Astrocyte of the spinal cord (primary cell): ENCODE measurements at regions not wholly inside any gene's neighbourhood (a gene's known extent, or its start where the extent isn't known, plus 50 kb on each side); places are given as distances from the start of the nearest gene placed in this dataset.

Source experiments
- DNase-seq: peaks from one replicate; pipeline ENCODE4 v3.0.0; 2011; ENCODE audit warnings: low read depth, low spot score
- H3K4me3 ChIP-seq: 2 replicates; pipeline ENCODE4 v1.5.1; 2011; ENCODE audit warnings: low read depth, mild to moderate bottlenecking, low read length, moderate library complexity
- CTCF ChIP-seq: IDR thresholded peaks from 2 replicates; pipeline ENCODE4 v1.5.1; 2012; ENCODE audit warnings: low read depth, mild to moderate bottlenecking, low read length, inconsistent platforms
- in situ Hi-C: cut with HindIII; loops from 2 replicates; pipeline ENCODE4 v1.10.0; 2017; ENCODE audit warnings: low sequenced_read_pairs

- no peak for TF ChIP-seq CTCF
- H3K4me3 ChIP-seq, result no peak overlapping the region
- in situ Hi-C loops, result no loop called here
- no peak for DNase-seq
Measured at GRCh38 chr1:88060750-88061491, 623.2 kb upstream of the PKN2 start.

- DNase-seq, result peak; percentile 58
Measured at GRCh38 chr1:88061492-88062177, 622.4 kb upstream of the PKN2 start.

GRCh38 chr1:88062650-88063153 lies 621.4 kb upstream of the PKN2 start:
- no peak for TF ChIP-seq CTCF
- no peak for DNase-seq
- H3K4me3 ChIP-seq, result no peak overlapping the region
- in situ Hi-C loops, result no loop called here

More at GRCh38 chr1:88061492-88062177, 622.4 kb upstream of the PKN2 start:
- in situ Hi-C loops, result no loop called here
- peak; percentile 77 for TF ChIP-seq CTCF
- no peak overlapping the region for H3K4me3 ChIP-seq

- no peak overlapping the region for H3K4me3 ChIP-seq
- TF ChIP-seq CTCF, result no peak
- in situ Hi-C loops, result no loop called here
- peak; percentile 11 for DNase-seq
Measured at GRCh38 chr1:88063605-88064004, 620.5 kb upstream of the PKN2 start.

- DNase-seq, result no peak
- no peak overlapping the region for H3K4me3 ChIP-seq
- TF ChIP-seq CTCF, result no peak
- in situ Hi-C loops, result no loop called here
Measured at GRCh38 chr1:88068407-88068960, 615.6 kb upstream of the PKN2 start.

- in situ Hi-C loops, result no loop called here
- DNase-seq, result no peak
- no peak for TF ChIP-seq CTCF
- no peak overlapping the region for H3K4me3 ChIP-seq
Measured at GRCh38 chr1:88070956-88071355, 613.1 kb upstream of the PKN2 start.
